Esophagus squamous epithelium (tissue), 5 donors: ENCODE measurements at regions not wholly inside any gene's neighbourhood (a gene's known extent, or its start where the extent isn't known, plus 50 kb on each side); places are given as distances from the start of the nearest gene placed in this dataset.

Source experiments
- DNase-seq: peaks from one replicate; lab custom pipeline; 2025; lab: John Stamatoyannopoulos, UW
- H3K27ac ChIP-seq, 4 donors: fragments of 200-600 bp; sonication (generic); one replicate each; pipeline ENCODE4 v1.5.1; 2016 to 2019; ENCODE audit warnings: mild to moderate bottlenecking in 1 of 4
- H3K27me3 ChIP-seq, 4 donors: fragments of 200-600 bp; sonication (generic); 1 replicate in 3 of 4; 2 replicates in 1 of 4; pipeline versions ENCODE4 v1.5.1 to v1.6.0; 2017 to 2021; ENCODE audit warnings: antibody characterized with exemption in 1 of 4
- H3K36me3 ChIP-seq, 3 donors: fragments of 200-600 bp; sonication (generic); one replicate each; pipeline ENCODE4 v1.5.1; 2016 to 2019
- H3K4me1 ChIP-seq, 3 donors: fragments of 200-600 bp; sonication (generic); one replicate each; pipeline ENCODE4 v1.5.1; 2017 to 2019
- H3K4me3 ChIP-seq, 4 donors: fragments of 200-600 bp; sonication (generic); 1 replicate in 3 of 4; 2 replicates in 1 of 4; pipeline ENCODE4 v1.5.1; 2016 to 2019; ENCODE audit warnings: mild to moderate bottlenecking in 2 of 4, moderate library complexity in 1 of 4
- H3K9me3 ChIP-seq, 3 donors: fragments of 200-600 bp; sonication (generic); one replicate each; pipeline ENCODE4 v1.5.1; 2016 to 2019
- POLR2A ChIP-seq, 4 donors: fragments of 450-650 bp; IDR thresholded peaks; one replicate each; pipeline ENCODE4 v1.6.1; 2017; ENCODE audit warnings: antibody characterized with exemption in 4 of 4, mild to moderate bottlenecking in 4 of 4, moderate library complexity in 3 of 4
- WGBS, 2 donors: methylation state at CpG; one replicate each; pipeline ENCODE4 v1.1.5; 2018; 5-methylcytosine and 5-hydroxymethylcytosine counted together
- intact Hi-C: fragments of 100-400 bp; cut with DNase I; formaldehyde crosslinking; loops from one replicate; pipeline ENCODE4 v1.15.0; 2022
- TF ChIP-seq, protein P1 (sequence below), 6 experiments: fragments of 450-650 bp in 4 of 6; fragments of 200-600 bp in 2 of 6; sonication (generic) in 2 of 6; IDR thresholded peaks; one replicate each; pipeline ENCODE4 v1.5.1; 2016 to 2019; ENCODE audit warnings: antibody characterized with exemption in 6 of 6, mild to moderate bottlenecking in 4 of 6, moderate library complexity in 4 of 6
- donor health status: DM: yes; HTN: yes; CAD: no.

DNA sequence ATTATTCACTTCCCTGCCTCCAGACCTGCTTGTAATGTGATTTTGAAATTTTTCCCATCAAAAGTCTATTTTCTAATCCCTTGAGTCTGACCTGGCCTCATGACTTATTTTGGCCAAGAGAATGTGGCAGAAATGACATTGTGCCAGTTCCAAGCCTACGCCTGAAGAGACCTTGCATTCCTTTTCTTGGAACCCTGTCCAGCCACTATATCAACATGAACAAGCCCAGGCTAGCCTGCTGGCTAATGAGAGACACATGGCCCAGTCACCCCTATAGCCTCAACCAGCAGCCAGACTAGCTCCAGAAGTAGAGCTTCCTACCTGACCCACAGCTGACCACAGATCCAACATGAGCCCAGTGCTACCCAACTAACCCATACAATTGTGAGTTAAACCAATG is 121.1 kb upstream of the ACP3 start:
- intact Hi-C loops = no loop called here
- TF ChIP-seq, protein P1, sequence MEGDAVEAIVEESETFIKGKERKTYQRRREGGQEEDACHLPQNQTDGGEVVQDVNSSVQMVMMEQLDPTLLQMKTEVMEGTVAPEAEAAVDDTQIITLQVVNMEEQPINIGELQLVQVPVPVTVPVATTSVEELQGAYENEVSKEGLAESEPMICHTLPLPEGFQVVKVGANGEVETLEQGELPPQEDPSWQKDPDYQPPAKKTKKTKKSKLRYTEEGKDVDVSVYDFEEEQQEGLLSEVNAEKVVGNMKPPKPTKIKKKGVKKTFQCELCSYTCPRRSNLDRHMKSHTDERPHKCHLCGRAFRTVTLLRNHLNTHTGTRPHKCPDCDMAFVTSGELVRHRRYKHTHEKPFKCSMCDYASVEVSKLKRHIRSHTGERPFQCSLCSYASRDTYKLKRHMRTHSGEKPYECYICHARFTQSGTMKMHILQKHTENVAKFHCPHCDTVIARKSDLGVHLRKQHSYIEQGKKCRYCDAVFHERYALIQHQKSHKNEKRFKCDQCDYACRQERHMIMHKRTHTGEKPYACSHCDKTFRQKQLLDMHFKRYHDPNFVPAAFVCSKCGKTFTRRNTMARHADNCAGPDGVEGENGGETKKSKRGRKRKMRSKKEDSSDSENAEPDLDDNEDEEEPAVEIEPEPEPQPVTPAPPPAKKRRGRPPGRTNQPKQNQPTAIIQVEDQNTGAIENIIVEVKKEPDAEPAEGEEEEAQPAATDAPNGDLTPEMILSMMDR (IDR thresholded peaks at IDR 0.05) = no peak
- TF ChIP-seq POLR2A (IDR thresholded peaks at IDR 0.05) = no peak
- Histone ChIP-seq H3K27me3 (no peaks in the 10 kb centered on the region), H3K27ac (no peak overlapping the region), H3K4me1 (peaks cover 0 to 19% (median 0%) of the 10 kb centered on the region in 3 donors), H3K9me3 (no peaks in the 10 kb centered on the region), H3K4me3 (no peak overlapping the region), H3K36me3 (no peaks in the 10 kb centered on the region)
- 50% methylated on average over 1 of the region's 1 CpG for whole genome bisulfite sequencing, 2 donors
- DNase-seq = no peak

DNA sequence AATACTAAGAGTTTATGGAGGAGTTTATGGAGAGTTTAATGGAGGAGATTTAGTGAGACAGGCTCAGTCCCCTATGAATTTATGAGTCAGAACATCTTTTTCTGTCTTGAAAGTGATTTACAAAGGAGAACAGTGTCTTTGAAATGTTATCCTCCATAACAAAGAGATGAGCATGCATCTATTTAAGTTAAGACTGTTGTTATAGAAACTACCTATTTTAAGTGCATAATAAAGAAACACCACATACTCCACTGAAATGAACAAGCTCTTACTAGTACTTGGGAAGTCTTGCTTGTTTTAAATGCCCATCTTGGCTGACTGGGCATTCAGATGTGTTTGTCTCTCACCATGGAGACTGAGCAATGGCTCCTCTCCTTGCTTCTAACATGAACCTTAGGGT is 118.7 kb upstream of the ACP3 start:
- Histone ChIP-seq H3K36me3 (no peaks in the 10 kb centered on the region), H3K9me3 (no peaks in the 10 kb centered on the region), H3K27ac (no peak overlapping the region), H3K27me3 (no peaks in the 10 kb centered on the region), H3K4me1 (peaks cover 0 to 19% (median 0%) of the 10 kb centered on the region in 3 donors), H3K4me3 (no peak overlapping the region)
- no peak for DNase-seq
- intact Hi-C loops = no loop called here
- TF ChIP-seq, protein P1 (IDR thresholded peaks at IDR 0.05) = no peak
- no peak for TF ChIP-seq POLR2A (IDR thresholded peaks at IDR 0.05)

DNA sequence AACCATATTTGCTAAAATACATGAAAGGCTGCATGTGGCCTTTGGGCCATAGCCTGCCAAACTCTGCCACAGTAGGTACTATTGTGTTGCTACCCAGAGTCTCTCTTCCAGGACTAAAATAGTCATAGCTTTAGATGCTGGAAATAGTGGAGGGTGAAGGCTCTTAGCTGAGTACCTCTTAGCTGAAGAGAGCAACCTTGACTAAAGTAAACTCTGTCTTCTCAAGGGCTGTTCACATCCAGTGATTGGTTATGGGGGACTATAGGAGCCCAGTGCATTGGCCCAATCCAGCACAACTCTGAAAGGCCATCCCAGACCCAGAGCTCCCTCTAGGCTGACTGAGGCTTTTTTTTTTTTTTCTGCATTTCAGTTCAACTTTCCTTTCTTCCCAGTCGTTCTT is 117.8 kb upstream of the ACP3 start:
- TF ChIP-seq, protein P1 (IDR thresholded peaks at IDR 0.05) = no peak
- TF ChIP-seq POLR2A (IDR thresholded peaks at IDR 0.05) = no peak
- no peak for DNase-seq
- intact Hi-C loops = no loop called here
- Histone ChIP-seq H3K4me1 (peaks cover 0 to 19% (median 0%) of the 10 kb centered on the region in 3 donors), H3K36me3 (no peaks in the 10 kb centered on the region), H3K27ac (no peak overlapping the region), H3K9me3 (no peaks in the 10 kb centered on the region), H3K4me3 (no peak overlapping the region), H3K27me3 (no peaks in the 10 kb centered on the region)
- 33 to 45% methylated on average over 1 of the region's 1 CpG for WGBS, 2 donors

DNA sequence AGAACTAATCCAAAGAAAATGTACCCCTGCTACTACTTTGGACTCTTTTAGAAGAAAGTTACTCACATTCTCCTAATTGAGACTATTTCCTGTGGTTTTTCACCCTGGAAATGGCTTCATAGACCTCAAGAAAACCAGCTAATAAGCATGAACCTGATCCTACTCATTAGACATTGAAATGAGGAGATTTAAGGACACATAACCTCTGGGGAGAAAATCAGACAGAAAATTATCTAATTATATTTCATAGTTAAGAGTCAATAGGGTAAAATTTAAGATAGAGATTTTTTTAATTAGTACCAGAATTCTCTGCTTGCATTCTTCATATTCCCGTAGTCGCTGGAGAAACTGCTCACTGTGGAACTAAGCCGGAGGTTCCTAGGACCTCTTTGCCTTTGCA is 114.6 kb upstream of the ACP3 start:
- DNase-seq = no peak
- H3K9me3 ChIP-seq = no peaks in the 10 kb centered on the region
- intact Hi-C loops = no loop called here
- H3K36me3 ChIP-seq = no peaks in the 10 kb centered on the region
- no peak overlapping the region for H3K27ac ChIP-seq
- H3K4me3 ChIP-seq = no peak overlapping the region
- WGBS, 2 donors = 93 to 94% methylated on average over 3 of the region's 3 CpGs
- no peaks in the 10 kb centered on the region for H3K27me3 ChIP-seq
- TF ChIP-seq, protein P1 (IDR thresholded peaks at IDR 0.05) = no peak
- TF ChIP-seq POLR2A (IDR thresholded peaks at IDR 0.05) = no peak
- H3K4me1 ChIP-seq = no peaks in the 10 kb centered on the region

DNA sequence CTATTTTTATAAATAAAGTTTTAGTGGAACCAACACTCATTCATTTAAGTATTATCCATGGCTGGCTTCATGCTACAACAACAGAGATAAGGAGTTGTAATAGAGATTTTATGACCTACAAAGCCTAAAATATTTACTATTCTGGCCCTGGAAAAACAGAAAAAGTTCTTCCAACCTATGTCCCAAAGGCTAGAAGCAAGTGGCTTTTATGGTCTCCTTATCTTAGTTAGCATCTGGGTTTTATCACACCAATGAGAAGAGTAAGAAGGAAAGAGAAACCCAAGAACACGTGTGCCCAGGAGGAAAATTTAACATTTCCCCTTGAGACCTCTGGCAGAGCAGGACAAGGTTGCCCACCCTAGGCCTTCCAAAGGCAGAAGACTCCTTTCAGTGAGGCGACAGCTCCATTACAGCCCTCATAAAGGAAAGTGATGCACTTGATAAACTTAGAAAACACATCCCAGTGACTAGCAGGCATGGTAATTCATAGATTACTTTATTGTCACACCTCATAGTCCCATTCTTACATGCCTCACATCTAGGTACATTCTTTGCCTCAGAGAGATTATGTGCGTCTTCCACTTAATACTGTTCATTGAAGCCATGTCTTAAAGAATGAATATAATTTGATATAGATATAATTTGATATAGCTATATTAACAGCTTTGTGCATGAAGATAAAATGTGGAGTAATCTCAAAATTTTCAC is 113.2 kb upstream of the ACP3 start:
- no peaks in the 10 kb centered on the region for H3K4me1 ChIP-seq
- H3K9me3 ChIP-seq = no peaks in the 10 kb centered on the region
- H3K36me3 ChIP-seq = no peaks in the 10 kb centered on the region
- WGBS, 2 donors = 68 to 81% methylated on average over 3 of the region's 3 CpGs
- no peak for DNase-seq
- TF ChIP-seq, protein P1 (IDR thresholded peaks at IDR 0.05) = no peak
- no peak for TF ChIP-seq POLR2A (IDR thresholded peaks at IDR 0.05)
- intact Hi-C loops = no loop called here
- H3K27me3 ChIP-seq = no peaks in the 10 kb centered on the region
- no peak overlapping the region for H3K4me3 ChIP-seq
- H3K27ac ChIP-seq = no peak overlapping the region
